ENCODE measurements at regions not wholly inside any gene's neighbourhood (a gene's known extent, or its start where the extent isn't known, plus 50 kb on each side); places are given as distances from the start of the nearest gene placed in this dataset.

DNA sequence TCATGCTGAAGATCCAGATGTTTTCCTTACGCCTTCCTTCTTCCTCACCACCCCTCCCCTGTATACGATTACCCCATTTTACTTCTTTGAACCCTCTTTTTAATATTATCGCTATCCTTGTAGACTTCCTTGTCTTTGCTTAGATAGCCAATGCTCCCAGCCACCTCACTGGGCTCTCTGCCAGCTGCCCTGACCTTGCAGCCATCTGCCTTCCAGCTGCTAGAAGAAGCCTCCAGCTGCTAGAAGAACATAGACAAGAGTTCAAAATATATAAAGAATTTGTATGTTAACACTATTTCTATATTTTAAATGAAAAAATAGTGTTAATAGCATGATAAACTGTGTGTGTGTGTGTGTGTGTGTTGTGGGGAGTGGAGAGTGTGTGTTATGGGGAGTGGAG lies 374.7 kb downstream of the ANKRD50 start:
- TF ChIP-seq, protein P1, sequence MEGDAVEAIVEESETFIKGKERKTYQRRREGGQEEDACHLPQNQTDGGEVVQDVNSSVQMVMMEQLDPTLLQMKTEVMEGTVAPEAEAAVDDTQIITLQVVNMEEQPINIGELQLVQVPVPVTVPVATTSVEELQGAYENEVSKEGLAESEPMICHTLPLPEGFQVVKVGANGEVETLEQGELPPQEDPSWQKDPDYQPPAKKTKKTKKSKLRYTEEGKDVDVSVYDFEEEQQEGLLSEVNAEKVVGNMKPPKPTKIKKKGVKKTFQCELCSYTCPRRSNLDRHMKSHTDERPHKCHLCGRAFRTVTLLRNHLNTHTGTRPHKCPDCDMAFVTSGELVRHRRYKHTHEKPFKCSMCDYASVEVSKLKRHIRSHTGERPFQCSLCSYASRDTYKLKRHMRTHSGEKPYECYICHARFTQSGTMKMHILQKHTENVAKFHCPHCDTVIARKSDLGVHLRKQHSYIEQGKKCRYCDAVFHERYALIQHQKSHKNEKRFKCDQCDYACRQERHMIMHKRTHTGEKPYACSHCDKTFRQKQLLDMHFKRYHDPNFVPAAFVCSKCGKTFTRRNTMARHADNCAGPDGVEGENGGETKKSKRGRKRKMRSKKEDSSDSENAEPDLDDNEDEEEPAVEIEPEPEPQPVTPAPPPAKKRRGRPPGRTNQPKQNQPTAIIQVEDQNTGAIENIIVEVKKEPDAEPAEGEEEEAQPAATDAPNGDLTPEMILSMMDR (optimal IDR thresholded peaks at IDR 0.05 in 1 of 3, IDR thresholded peaks at IDR 0.05 in 1 of 3, conservative IDR thresholded peaks at IDR 0.05 in 1 of 3; ENCODE audit: extremely low read depth in 1 of 3, insufficient read depth in 2 of 3, low read length in 3 of 3) = no peak
- no peak for TF ChIP-seq EZH2 (IDR thresholded peaks at IDR 0.05; ENCODE audit: low read length)
